Stimulated activated CD8-positive, alpha-beta memory T cell treated with anti-CD3 and anti-CD28 coated beads, Interleukin-15, amount 100 ng/mL, for 24 hours (primary cell): ENCODE measurements at regions not wholly inside any gene's neighbourhood (a gene's known extent, or its start where the extent isn't known, plus 50 kb on each side); places are given as distances from the start of the nearest gene placed in this dataset.
"Not testable (repeated sequence)": the region's sequence is repeated elsewhere in the genome, so short reads cannot be mapped to it uniquely, and the experiment has no call there.

Source experiments
- DNase-seq: peaks from one replicate; pipeline ENCODE4 v3.0.0-alpha.2; 2020; ENCODE audit warnings: low read depth

- no peak for DNase-seq
Observed at GRCh38 chr14:37844614-37845013, 249.2 kb downstream of the TTC6 start.

DNA sequence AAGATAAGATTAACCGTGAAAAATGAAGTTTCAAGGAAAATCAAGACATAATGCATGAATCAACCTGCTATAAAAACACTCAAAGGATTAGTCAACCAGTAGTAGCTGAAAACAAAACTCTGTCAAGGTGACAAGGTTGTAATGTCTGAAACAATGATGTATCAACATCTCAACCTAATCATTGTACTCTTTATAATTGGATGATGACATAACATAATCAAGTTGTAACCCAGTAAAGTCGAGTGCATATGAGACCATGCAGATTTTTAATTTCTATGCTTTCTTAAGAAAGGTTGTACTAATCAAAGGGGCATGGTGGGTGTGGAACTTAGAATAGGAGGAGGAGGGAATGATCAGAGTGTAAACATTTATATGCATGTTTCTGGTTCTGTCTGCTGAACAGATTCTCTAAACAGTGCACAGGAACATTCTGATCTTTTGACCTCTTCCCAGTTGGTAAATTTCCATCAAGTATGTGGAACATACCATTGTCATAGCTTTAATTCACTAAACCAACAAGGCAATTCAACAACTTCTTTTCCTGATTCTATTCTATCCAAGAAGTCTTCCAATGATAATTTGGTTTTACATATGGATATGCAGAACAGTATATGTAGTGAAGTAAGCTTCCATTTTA is 253.7 kb downstream of the TTC6 start:
- no peak for DNase-seq

- no peak for DNase-seq
Observed at GRCh38 chr14:37851054-37851453, 255.6 kb downstream of the TTC6 start.

GRCh38 chr14:37855871-37856270 is 260.4 kb downstream of the TTC6 start:
- no peak for DNase-seq

DNA sequence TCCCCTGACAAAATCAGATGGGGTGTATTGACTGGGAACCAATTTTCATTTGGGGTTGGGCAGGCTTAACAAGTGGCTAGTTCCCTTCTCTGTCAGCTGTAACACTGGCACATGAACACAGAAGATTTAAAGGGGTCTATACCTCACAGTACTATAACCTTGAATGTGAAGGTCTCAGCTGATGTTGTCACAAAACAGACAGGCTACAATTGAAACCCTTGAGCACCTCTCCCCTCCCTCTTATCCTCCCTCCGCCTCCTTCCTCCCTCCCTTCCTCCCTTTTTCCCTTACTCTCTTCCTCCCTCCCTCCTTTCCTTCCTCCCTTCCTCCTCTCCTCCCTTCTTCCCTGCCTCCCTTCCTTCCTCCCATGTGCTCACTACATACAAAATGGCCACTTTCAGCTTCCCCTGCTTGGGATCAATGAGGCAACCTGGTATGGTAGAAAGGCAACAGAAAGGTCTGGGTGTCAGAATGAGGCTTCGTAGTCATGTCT is 262.4 kb downstream of the TTC6 start:
- DNase-seq = no peak

GRCh38 chr14:37858733-37859132 is 263.3 kb downstream of the TTC6 start:
- DNase-seq = no peak

DNA sequence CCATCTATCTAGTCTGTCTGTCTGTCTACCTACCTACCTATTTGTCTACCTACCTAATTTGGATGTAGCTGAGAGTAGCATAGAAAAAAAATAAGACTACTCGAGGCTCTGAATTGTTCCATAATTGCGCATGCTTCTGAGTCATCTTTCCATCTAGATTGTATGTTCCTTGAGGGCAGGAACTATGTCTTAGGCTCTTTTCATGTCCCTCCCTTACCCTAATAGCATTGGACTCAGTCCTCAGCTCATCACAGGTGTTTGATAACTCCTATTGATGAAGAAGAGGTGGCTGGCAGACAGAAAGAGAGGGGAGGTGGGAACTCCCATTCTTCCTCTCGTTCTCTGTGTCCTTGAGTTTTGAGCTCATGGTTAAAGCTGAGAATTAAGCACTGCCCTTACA is 263.7 kb downstream of the TTC6 start:
- DNase-seq = no peak

- no peak for DNase-seq
Observed at GRCh38 chr14:37862263-37862662, 266.8 kb downstream of the TTC6 start.

DNA sequence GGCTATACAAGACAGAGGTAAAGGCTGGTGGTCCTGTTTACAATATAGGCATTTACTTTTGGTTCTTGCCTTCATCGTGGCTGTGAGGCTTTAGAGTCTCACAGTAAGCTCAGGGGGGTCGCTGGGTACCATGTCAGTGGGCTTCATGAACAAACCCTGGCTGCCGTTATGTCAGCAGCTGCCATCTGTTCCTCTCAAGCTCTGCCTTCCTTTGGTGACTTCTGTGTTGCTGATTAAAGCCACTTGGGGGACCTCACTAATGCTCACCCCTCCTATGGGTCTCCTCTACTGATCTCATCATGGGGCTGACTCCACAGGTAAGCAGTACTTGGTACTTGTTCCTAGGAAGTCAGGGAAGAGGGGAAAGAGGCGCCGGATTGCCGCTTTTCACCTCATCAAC is 268.7 kb downstream of the TTC6 start:
- DNase-seq = no peak

- DNase-seq = no peak
Observed at GRCh38 chr14:37864861-37865718, 269.7 kb downstream of the TTC6 start.

DNA sequence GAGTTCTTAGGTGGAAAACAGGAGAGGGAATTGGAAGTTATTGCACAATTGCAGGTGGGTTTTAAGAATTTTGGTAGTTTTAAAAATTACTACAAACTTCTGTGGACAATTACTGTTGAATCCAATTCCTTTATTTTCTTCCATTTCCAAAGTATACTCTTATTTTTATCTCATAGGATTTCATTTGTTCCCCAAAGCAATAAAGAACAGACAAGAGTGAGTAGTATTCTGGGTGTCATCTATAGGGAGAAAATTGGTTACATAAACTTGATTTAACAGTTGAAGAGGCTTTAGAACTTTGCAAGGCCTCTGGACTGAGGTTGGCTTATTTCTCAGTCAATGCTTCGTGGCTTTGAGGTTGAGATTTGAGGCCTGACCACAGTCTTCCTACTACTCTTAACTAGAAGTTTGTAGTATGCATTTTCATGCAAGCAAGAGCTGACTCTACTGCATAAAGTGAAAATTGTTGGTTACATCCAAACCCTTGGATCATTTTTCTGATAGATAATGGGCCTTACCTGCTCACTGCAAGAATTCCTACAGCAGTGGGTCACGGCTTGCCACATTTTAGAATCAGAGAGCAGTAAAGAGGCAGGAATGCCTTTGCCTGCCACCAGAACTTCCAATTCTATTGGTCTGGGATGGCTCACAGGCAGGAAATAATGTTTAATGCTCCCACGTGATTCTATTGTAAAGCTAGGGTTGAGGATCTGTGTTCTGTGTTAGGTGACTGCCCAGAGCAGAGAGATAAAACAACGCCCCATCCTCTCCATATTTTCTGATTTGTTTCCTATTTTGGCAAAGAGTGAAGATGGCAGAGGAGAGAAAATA is 270.5 kb downstream of the TTC6 start:
- DNase-seq = no peak

DNA sequence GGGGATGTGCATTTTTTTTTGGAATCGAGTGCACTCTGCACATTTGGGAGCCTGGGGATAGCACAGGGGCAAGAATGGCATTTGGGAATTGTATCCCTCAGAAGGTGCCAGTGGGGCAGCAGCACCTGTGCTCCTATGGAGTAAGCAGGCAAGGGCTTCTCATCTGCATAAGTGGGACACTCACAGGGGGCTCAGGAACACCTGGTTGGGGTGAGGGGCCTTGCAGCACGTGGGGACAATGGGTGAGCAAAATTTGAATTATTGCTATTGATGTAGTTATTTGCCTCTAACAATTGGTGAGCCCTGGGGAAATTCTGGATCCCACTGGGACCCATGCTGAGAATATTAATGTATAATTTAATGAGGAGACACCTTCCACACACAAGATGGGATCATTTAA is 274.2 kb downstream of the TTC6 start:
- DNase-seq = no peak

- no peak for DNase-seq
Observed at GRCh38 chr14:37870170-37870569, 274.7 kb downstream of the TTC6 start.

- DNase-seq = no peak
Observed at GRCh38 chr14:37870632-37871346, 275.4 kb downstream of the TTC6 start.

DNA sequence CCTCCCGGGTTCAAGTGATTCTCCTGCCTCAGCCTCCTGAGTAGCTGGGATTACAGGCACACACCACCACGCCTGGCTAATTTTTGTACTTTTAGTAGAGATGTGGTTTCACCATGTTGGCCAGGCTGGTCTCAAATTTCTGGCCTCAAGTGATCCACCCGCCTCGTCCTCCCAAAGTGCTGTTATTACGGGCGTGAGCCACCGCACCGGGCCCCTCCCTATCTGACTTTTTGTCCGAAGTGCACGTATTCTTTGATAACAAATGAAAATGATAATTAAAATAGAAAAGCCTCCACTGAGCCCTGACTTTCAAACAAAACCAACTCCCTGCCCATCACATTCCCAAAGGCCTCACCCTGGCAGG is 278.6 kb downstream of the TTC6 start:
- DNase-seq = not testable (repeated sequence)

GRCh38 chr14:37874429-37875109 is 279.1 kb downstream of the TTC6 start:
- peak; percentile 63 for DNase-seq

DNA sequence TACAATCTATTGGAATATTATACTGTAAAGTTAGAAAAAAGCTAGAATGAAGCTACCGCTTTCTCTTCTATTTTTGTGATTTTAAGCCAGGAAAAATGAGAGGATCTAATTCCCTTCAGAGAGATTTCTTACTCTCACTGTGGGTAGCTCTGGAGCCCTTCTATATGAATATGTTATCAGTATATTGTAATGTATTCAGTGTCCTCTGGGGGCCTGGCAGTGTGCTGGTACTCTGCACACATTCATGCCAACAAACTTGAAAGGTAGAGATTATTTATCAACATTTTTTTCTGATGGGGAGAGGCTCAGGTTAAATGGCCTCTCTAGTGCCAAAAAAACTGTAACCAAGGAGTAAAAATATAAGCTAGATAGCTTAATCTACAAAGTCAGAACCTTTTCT is 292.8 kb downstream of the TTC6 start:
- no peak for DNase-seq

GRCh38 chr14:37889087-37889486 is 293.7 kb downstream of the TTC6 start:
- no peak for DNase-seq

- DNase-seq = no peak
Observed at GRCh38 chr14:37890095-37890494, 294.7 kb downstream of the TTC6 start.

DNA sequence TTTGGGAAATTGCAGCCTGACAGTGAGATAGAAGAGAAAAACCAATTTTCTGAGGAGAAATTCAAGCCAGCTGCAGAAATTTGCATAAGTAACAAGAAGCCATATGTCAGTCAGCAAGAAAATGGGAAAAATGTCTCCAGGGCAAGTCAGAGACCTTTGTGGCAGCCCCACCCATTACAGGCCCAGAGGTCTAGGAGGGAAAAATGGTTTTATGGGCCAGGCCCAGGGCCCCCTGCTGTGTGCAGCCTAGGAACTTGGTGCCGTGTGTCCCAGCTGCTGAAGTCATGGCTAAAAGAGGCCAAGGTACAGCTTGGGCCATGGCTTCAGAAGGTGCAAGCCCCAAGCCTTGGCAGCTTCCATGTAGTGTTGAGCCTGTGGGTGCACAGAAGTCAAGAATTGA is 296.1 kb downstream of the TTC6 start:
- DNase-seq = not testable (repeated sequence)

DNA sequence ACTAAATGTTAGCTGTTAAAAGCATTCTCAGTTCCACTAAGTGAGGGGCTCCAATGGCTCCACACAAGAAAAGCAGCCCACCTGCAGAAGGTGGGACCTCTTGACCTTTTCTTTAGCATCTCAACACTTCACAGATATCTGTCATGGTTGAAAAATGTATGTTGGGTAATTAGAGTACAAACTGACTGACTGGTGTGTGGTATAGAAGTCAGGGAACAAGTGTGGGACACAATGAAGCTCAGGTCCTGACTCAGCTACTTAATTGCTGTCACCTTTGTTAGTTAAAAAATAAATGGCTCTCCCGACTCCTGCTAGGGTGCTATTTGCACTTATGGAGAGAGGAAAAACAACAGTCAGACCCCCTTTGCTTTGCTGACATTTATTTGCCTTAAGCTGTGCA is 299.0 kb downstream of the TTC6 start:
- DNase-seq = no peak
